ENCODE measurements at regions not wholly inside any gene's neighbourhood (a gene's known extent, or its start where the extent isn't known, plus 50 kb on each side); places are given as distances from the start of the nearest gene placed in this dataset.

DNA sequence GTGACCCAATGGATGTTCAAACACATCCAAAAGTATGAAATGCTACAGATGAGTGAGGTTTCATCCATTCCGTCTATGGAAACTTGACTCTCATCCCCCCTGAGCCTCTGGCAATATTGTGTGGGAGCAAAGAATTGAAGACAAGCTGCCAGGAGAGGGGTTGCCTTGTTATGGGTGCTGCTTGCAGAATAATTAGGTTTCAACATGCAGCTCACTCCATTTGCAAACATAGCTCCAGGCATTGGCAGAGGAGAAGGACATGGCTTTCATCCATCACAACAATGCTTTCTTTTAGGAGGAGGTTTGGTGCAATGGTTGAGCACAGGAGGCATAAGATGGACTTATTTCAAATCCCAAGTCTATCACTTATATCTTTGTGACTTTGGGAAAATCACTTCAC is 220.7 kb upstream of the SRRM4 start:
- Histone ChIP-seq H3K27me3 (ENCODE audit: insufficient read depth, low read length, poor library complexity, severe bottlenecking) (no peaks in the 10 kb centered on the region), H3F3A (ENCODE audit: low read depth) (no peaks in the 10 kb centered on the region), H3K9ac (ENCODE audit: low read depth, low read length, poor library complexity, severe bottlenecking) (no peak overlapping the region), H3K4me2 (ENCODE audit: low read depth, low read length, poor library complexity, severe bottlenecking) (no peak overlapping the region), H3K4me3 (ENCODE audit: low read length, poor library complexity, severe bottlenecking) (no peak overlapping the region), H3K36me3 (ENCODE audit: insufficient read depth, low read length) (no peaks in the 10 kb centered on the region), H3K9me3 (ENCODE audit: insufficient read depth, low read depth, low read length) (no peaks in the 10 kb centered on the region), H2AFZ (ENCODE audit: low read length) (no peak overlapping the region), H3K4me1 (ENCODE audit: insufficient read depth, low read length, poor library complexity, severe bottlenecking) (no peaks in the 10 kb centered on the region), H4K20me1 (ENCODE audit: insufficient read depth, low read length, poor library complexity, severe bottlenecking) (no peaks in the 10 kb centered on the region), H3K79me2 (ENCODE audit: insufficient read depth, low read length) (no peaks in the 10 kb centered on the region), H3K9me2 (replicated peaks; ENCODE audit: low read depth, low read length) (no peaks in the 10 kb centered on the region)
- TF ChIP-seq, protein P1, sequence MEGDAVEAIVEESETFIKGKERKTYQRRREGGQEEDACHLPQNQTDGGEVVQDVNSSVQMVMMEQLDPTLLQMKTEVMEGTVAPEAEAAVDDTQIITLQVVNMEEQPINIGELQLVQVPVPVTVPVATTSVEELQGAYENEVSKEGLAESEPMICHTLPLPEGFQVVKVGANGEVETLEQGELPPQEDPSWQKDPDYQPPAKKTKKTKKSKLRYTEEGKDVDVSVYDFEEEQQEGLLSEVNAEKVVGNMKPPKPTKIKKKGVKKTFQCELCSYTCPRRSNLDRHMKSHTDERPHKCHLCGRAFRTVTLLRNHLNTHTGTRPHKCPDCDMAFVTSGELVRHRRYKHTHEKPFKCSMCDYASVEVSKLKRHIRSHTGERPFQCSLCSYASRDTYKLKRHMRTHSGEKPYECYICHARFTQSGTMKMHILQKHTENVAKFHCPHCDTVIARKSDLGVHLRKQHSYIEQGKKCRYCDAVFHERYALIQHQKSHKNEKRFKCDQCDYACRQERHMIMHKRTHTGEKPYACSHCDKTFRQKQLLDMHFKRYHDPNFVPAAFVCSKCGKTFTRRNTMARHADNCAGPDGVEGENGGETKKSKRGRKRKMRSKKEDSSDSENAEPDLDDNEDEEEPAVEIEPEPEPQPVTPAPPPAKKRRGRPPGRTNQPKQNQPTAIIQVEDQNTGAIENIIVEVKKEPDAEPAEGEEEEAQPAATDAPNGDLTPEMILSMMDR (conservative IDR thresholded peaks at IDR 0.05; ENCODE audit: low read length): no peak

DNA sequence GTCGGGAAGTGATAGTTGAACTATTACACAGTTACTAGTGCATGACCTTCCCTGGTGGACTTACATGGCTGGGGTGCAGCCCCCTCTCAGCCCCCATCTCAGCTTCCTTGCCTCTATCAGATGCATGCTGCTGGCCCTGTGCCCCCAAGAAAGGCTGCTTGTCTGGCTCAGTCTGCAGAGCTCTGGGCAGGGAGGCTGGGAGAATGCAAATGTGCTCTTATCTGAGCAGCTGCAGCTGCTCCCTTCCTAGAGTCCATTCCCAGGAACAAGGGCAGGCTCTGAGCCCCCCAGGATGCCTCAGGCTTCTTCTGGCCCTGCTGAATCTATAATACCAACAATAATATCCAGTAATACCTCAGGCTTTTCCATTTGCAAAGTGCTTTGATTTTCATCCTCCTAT is 218.1 kb upstream of the SRRM4 start:
- Histone ChIP-seq H3K79me2 (ENCODE audit: insufficient read depth, low read length) (no peaks in the 10 kb centered on the region), H3F3A (ENCODE audit: low read depth) (no peaks in the 10 kb centered on the region), H3K9ac (ENCODE audit: low read depth, low read length, poor library complexity, severe bottlenecking) (no peak overlapping the region), H3K9me3 (ENCODE audit: insufficient read depth, low read depth, low read length) (no peaks in the 10 kb centered on the region), H3K4me2 (ENCODE audit: low read depth, low read length, poor library complexity, severe bottlenecking) (no peak overlapping the region), H3K36me3 (ENCODE audit: insufficient read depth, low read length) (no peaks in the 10 kb centered on the region), H3K9me2 (replicated peaks; ENCODE audit: low read depth, low read length) (no peaks in the 10 kb centered on the region), H4K20me1 (ENCODE audit: insufficient read depth, low read length, poor library complexity, severe bottlenecking) (no peaks in the 10 kb centered on the region), H2AFZ (ENCODE audit: low read length) (no peak overlapping the region), H3K4me3 (ENCODE audit: low read length, poor library complexity, severe bottlenecking) (no peak overlapping the region), H3K27me3 (ENCODE audit: insufficient read depth, low read length, poor library complexity, severe bottlenecking) (no peaks in the 10 kb centered on the region), H3K4me1 (ENCODE audit: insufficient read depth, low read length, poor library complexity, severe bottlenecking) (no peaks in the 10 kb centered on the region)
- no peak for TF ChIP-seq EZH2phosphoT487 (IDR thresholded peaks at IDR 0.05; ENCODE audit: borderline replicate concordance)
- TF ChIP-seq, protein P1 (conservative IDR thresholded peaks at IDR 0.05; ENCODE audit: low read length): no peak

GRCh38 chr12:118773956-118774723 is 207.2 kb upstream of the SRRM4 start:
- Histone ChIP-seq H3K9me3 (ENCODE audit: insufficient read depth, low read depth, low read length) (peaks cover 7% of the 10 kb centered on the region; the same call in 1 of the 2 replicates), H2AFZ (ENCODE audit: low read length) (no peak overlapping the region), H3K9me2 (replicated peaks; ENCODE audit: low read depth, low read length) (no peaks in the 10 kb centered on the region), H3K36me3 (ENCODE audit: insufficient read depth, low read length) (no peaks in the 10 kb centered on the region), H3K9ac (ENCODE audit: low read depth, low read length, poor library complexity, severe bottlenecking) (no peak overlapping the region), H3K27me3 (ENCODE audit: insufficient read depth, low read length, poor library complexity, severe bottlenecking) (no peaks in the 10 kb centered on the region), H3K4me2 (ENCODE audit: low read depth, low read length, poor library complexity, severe bottlenecking) (no peak overlapping the region), H3K79me2 (ENCODE audit: insufficient read depth, low read length) (no peaks in the 10 kb centered on the region), H3K4me3 (ENCODE audit: low read length, poor library complexity, severe bottlenecking) (no peak overlapping the region), H3F3A (ENCODE audit: low read depth) (no peaks in the 10 kb centered on the region), H4K20me1 (ENCODE audit: insufficient read depth, low read length, poor library complexity, severe bottlenecking) (no peaks in the 10 kb centered on the region), H3K4me1 (ENCODE audit: insufficient read depth, low read length, poor library complexity, severe bottlenecking) (no peaks in the 10 kb centered on the region)
- TF ChIP-seq, protein P1 (conservative IDR thresholded peaks at IDR 0.05; ENCODE audit: low read length): no peak
- TF ChIP-seq EZH2phosphoT487 (IDR thresholded peaks at IDR 0.05; ENCODE audit: borderline replicate concordance): no peak
